Breast epithelium (tissue), 3 donors: ENCODE measurements at regions not wholly inside any gene's neighbourhood (a gene's known extent, or its start where the extent isn't known, plus 50 kb on each side); places are given as distances from the start of the nearest gene placed in this dataset.

Experiments used
- POLR2A ChIP-seq: fragments of 450-650 bp; IDR thresholded peaks from one replicate; pipeline ENCODE4 v1.6.1; 2016; ENCODE audit warnings: antibody characterized with exemption, mild to moderate bottlenecking, moderate library complexity
- POLR2AphosphoS5 ChIP-seq, 3 donors: sonication (generic); formaldehyde crosslinking; IDR thresholded peaks; one replicate each; pipeline ENCODE4 v1.6.1; 2017; ENCODE audit warnings: antibody characterized with exemption in 3 of 3
- TF ChIP-seq, protein P1 (sequence below), 3 donors: fragments of 450-650 bp; IDR thresholded peaks; one replicate each; pipeline ENCODE4 v1.5.1; 2016 to 2017; ENCODE audit warnings: antibody characterized with exemption in 3 of 3, mild to moderate bottlenecking in 3 of 3, moderate library complexity in 3 of 3

DNA sequence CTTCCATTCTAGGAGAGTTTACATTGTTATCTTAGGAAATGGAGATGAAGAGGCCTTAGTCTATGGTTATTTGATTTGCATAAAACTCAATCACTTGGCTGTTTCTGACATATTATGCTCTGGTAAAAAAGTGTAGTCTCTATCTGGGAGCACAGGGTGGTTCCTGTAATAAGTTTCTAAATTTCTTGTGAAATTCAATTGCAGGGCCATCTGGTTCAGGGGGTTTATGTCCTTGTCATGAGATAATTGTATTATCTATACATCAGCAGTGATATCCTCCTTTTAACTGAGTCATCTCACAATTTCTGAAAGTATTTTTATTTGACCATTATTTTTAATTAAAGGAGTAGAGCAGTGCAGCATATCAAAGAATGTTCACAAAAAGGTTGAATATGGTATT lies 203.3 kb downstream of the MFSD1 start:
- TF ChIP-seq POLR2AphosphoS5 (IDR thresholded peaks at IDR 0.05), result no peak
- TF ChIP-seq, protein P1, sequence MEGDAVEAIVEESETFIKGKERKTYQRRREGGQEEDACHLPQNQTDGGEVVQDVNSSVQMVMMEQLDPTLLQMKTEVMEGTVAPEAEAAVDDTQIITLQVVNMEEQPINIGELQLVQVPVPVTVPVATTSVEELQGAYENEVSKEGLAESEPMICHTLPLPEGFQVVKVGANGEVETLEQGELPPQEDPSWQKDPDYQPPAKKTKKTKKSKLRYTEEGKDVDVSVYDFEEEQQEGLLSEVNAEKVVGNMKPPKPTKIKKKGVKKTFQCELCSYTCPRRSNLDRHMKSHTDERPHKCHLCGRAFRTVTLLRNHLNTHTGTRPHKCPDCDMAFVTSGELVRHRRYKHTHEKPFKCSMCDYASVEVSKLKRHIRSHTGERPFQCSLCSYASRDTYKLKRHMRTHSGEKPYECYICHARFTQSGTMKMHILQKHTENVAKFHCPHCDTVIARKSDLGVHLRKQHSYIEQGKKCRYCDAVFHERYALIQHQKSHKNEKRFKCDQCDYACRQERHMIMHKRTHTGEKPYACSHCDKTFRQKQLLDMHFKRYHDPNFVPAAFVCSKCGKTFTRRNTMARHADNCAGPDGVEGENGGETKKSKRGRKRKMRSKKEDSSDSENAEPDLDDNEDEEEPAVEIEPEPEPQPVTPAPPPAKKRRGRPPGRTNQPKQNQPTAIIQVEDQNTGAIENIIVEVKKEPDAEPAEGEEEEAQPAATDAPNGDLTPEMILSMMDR (IDR thresholded peaks at IDR 0.05), result no peak
- no peak for TF ChIP-seq POLR2A
